Epithelial cell of proximal tubule (primary cell): ENCODE measurements at regions not wholly inside any gene's neighbourhood (a gene's known extent, or its start where the extent isn't known, plus 50 kb on each side); places are given as distances from the start of the nearest gene placed in this dataset.

Experiments used
- DNase-seq: peaks from one replicate; pipeline ENCODE4 v3.0.0-alpha.2; 2011; ENCODE audit warnings: low read depth
- H3K4me3 ChIP-seq: 2 replicates; pipeline ENCODE4 v1.5.1; 2011; ENCODE audit warnings: low read depth, mild to moderate bottlenecking, low read length
- CTCF ChIP-seq: conservative IDR thresholded peaks from 2 replicates; pipeline ENCODE4 v1.5.1; 2012; ENCODE audit warnings: low read depth, mild to moderate bottlenecking, low read length

DNA sequence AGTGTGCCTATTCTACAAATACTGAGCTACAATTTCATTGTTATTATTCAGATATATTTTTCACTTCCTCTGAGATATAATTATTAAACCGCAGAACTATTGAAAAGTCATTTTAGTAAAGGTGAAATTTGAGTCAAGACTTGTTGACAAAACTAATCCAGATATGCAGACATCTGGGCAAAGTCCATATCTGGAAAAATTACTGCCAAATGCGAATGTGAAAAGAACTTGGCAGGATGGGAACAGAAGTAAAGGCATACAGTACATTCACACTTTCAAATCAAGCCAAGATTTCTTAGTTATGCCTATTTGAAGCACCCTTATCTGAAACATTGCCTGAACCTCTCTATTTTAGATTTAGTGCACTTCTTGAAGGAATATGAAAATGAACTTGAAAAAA is 923.6 kb downstream of the CCDC85A start:
- no peak for DNase-seq

DNA sequence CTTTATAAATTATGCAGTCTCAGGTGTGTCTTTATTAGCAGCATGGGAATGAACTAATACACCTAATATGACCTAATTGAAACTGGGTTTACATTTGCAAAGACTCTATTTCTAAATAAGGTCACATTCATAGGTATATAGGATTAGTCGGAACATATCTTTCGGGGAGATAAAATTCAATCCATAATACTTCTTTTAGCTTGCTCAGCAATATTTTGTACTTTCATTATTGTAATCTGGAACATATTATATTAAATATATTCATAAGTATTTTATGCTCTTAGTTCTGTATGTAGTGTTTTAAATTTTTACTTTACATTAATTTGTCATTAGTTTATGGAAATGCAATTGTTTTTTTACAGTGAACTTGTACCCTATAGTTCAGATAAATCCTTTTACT is 927.7 kb downstream of the CCDC85A start:
- TF ChIP-seq CTCF: no peak
- no peak for DNase-seq
- no peak overlapping the region for H3K4me3 ChIP-seq

More for the DNA sequence above, 923.6 kb downstream of the CCDC85A start:
- no peak overlapping the region for H3K4me3 ChIP-seq
- TF ChIP-seq CTCF: no peak

- H3K4me3 ChIP-seq: no peak overlapping the region
- DNase-seq: no peak
- no peak for TF ChIP-seq CTCF
Observed at GRCh38 chr2:57119141-57119540, 927.5 kb upstream of the VRK2 start.

DNA sequence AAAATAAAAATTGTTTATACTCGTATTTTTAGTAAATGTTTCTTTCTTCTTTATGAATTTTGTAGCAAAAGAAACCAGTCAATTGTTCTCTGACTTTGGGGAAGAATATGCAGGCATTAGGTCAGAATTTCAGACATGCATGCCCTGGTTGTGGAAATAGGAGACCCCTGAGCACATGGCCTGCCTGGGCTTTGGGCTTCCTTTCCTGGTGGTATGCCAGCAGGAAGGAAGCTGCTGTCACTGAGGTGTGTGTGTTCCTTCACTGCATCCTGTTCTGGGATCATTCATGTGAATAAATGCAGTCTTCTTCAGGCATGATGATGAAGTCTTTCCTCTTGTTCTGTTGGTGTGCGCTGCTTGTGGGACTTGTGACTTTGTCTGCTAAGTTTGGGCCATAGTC is 920.2 kb upstream of the VRK2 start:
- TF ChIP-seq CTCF: no peak
- H3K4me3 ChIP-seq: no peak overlapping the region
- no peak for DNase-seq

DNA sequence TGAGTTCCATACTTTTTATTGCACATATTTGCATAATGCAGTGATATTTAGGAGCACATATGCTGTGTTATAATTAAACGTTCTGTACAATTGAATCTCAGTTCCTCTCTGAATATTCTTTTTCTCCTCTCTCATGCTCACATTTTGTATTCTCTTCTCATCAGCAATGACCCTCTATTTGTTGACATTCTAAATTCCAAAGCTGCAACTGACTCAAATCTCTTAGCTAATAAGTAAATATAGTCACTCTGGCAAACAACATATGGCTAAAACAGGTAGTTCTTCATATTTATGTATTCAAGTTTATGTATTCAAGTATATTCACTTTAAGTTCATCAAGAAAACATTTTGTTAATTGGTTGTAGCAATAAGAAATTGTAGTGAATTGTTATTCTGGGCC is 907.4 kb upstream of the VRK2 start:
- no peak overlapping the region for H3K4me3 ChIP-seq
- no peak for TF ChIP-seq CTCF
- DNase-seq: no peak

GRCh38 chr2:57141269-57141668 is 905.3 kb upstream of the VRK2 start:
- no peak overlapping the region for H3K4me3 ChIP-seq
- no peak for TF ChIP-seq CTCF
- DNase-seq: no peak

DNA sequence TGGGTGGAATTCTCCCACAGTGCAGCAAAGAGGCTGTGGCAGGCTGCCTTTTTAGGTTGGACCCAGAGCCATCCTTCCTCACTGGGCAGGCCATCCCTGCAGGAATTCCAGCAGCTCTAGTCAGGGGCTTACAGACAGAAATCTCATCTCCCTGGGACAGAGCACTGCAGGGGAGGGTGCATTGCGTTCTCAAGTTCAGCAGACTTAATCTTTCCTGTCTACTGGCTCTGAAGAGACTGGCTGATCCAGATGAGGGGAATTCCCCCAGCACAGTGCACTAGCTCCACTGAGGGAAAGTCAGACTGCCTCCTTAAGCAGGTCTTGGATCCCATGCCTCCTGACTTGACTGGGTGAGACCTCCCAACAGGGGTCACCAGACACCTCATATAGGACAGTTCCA is 899.7 kb upstream of the VRK2 start:
- H3K4me3 ChIP-seq: no peak overlapping the region
- no peak for DNase-seq
- no peak for TF ChIP-seq CTCF
